Neural cell (in vitro differentiated cells): ENCODE measurements at regions not wholly inside any gene's neighbourhood (a gene's known extent, or its start where the extent isn't known, plus 50 kb on each side); places are given as distances from the start of the nearest gene placed in this dataset.

Experiments
- H2AFZ ChIP-seq: fragments of 200-600, 300-800 bp; sonication (generic), shearing (Covaris generic); 2 replicates; pipeline ENCODE4 v1.6.0; 2014; ENCODE audit warnings: low read depth, mild to moderate bottlenecking, antibody characterized with exemption, low read length, moderate library complexity
- H3F3A ChIP-seq: fragments of 200-600 bp; shearing (Covaris generic); 2 replicates; pipeline ENCODE4 v1.6.1; 2016; ENCODE audit warnings: mild to moderate bottlenecking, moderate library complexity, mixed read lengths, antibody characterized with exemption, low read length; ENCODE audit not compliant: insufficient read depth, poor library complexity, severe bottlenecking
- H3K27ac ChIP-seq: fragments of 200-600, 300-800 bp; sonication (generic), shearing (Covaris generic); 2 replicates; pipeline ENCODE4 v1.5.1; 2014; ENCODE audit warnings: mild to moderate bottlenecking, low read length, moderate library complexity
- H3K27me3 ChIP-seq: fragments of 300-800, 200-600 bp; sonication (generic), shearing (Covaris generic); 2 replicates; pipeline ENCODE4 v1.6.0; 2014; ENCODE audit warnings: mild to moderate bottlenecking, low read depth, low read length, moderate library complexity; ENCODE audit not compliant: insufficient read depth
- H3K36me3 ChIP-seq: fragments of 300-800, 200-600 bp; sonication (generic), shearing (Covaris generic); 2 replicates; pipeline ENCODE4 v1.5.1; 2014; ENCODE audit warnings: mild to moderate bottlenecking, antibody characterized with exemption, low read length, moderate library complexity; ENCODE audit not compliant: insufficient read depth
- H3K4me2 ChIP-seq: fragments of 300-800, 200-600 bp; sonication (generic), shearing (Covaris generic); 2 replicates; pipeline ENCODE4 v1.6.0; 2014; ENCODE audit warnings: mild to moderate bottlenecking, low read length
- H3K4me3 ChIP-seq: fragments of 300-800, 200-600 bp; sonication (generic), shearing (Covaris generic); 2 replicates; pipeline ENCODE4 v1.5.1; 2014; ENCODE audit warnings: mild to moderate bottlenecking, low read length, moderate library complexity
- H3K79me2 ChIP-seq: fragments of 200-600 bp; shearing (Covaris generic); replicated peaks from 2 replicates; pipeline ENCODE4 v1.6.0; 2014; ENCODE audit warnings: mild to moderate bottlenecking, low read length, moderate library complexity; ENCODE audit not compliant: insufficient read depth
- H3K9ac ChIP-seq: fragments of 300-800, 200-600 bp; sonication (generic), shearing (Covaris generic); 2 replicates; pipeline ENCODE4 v1.6.1; 2016; ENCODE audit warnings: mild to moderate bottlenecking, low read length, mixed read lengths
- H3K9me2 ChIP-seq: fragments of 200-600 bp; shearing (Covaris generic); 2 replicates; pipeline ENCODE4 v1.6.1; 2016; ENCODE audit warnings: mild to moderate bottlenecking, low read length, mixed read lengths; ENCODE audit not compliant: insufficient read depth
- H3K9me3 ChIP-seq: fragments of 200-600, 300-800 bp; sonication (generic), shearing (Covaris generic); 2 replicates; pipeline ENCODE4 v1.6.1; 2016; ENCODE audit warnings: mild to moderate bottlenecking, mixed run types, low read length, moderate library complexity, mixed read lengths
- H4K20me1 ChIP-seq: fragments of 200-600 bp; shearing (Covaris generic); 2 replicates; pipeline ENCODE4 v1.6.1; 2016; ENCODE audit warnings: mild to moderate bottlenecking, mixed run types; ENCODE audit not compliant: insufficient read depth
- CTCF ChIP-seq: fragments of 450-650 bp; IDR thresholded peaks from 2 replicates; pipeline ENCODE4 v1.5.1; 2014; ENCODE audit warnings: antibody characterized with exemption, mild to moderate bottlenecking, moderate library complexity; ENCODE audit not compliant: poor library complexity, severe bottlenecking
- EP300 ChIP-seq: fragments of 450-650 bp; conservative IDR thresholded peaks from 2 replicates; pipeline ENCODE4 v1.6.1; 2014; ENCODE audit warnings: antibody characterized with exemption, mild to moderate bottlenecking, moderate library complexity; ENCODE audit not compliant: poor library complexity, severe bottlenecking
- EZH2 ChIP-seq: fragments of 200-600, 300-800 bp; shearing (Covaris generic), sonication (generic); IDR thresholded peaks from 2 replicates; pipeline ENCODE4 v1.6.1; 2014; ENCODE audit warnings: antibody characterized with exemption, low read length, borderline replicate concordance, mild to moderate bottlenecking; ENCODE audit not compliant: insufficient read depth, poor library complexity, severe bottlenecking
- MXI1 ChIP-seq: fragments of 450-650 bp; conservative IDR thresholded peaks from 2 replicates; pipeline ENCODE4 v1.6.1; 2014; ENCODE audit warnings: antibody characterized with exemption, mild to moderate bottlenecking; ENCODE audit not compliant: poor library complexity, severe bottlenecking
- POLR2AphosphoS5 ChIP-seq: IDR thresholded peaks from 2 replicates; pipeline ENCODE4 v1.6.1; 2012
- RAD21 ChIP-seq: fragments of 450-650 bp; conservative IDR thresholded peaks from 2 replicates; pipeline ENCODE4 v1.6.1; 2014; ENCODE audit warnings: antibody characterized with exemption, mild to moderate bottlenecking, moderate library complexity
- REST ChIP-seq: IDR thresholded peaks from 2 replicates; pipeline ENCODE4 v1.6.1; 2012; ENCODE audit warnings: borderline replicate concordance
- SMC3 ChIP-seq: fragments of 450-650 bp; conservative IDR thresholded peaks from 2 replicates; pipeline ENCODE4 v1.6.1; 2014; ENCODE audit warnings: antibody characterized with exemption, mild to moderate bottlenecking, moderate library complexity; ENCODE audit not compliant: poor library complexity
- TAF1 ChIP-seq: IDR thresholded peaks from 2 replicates; pipeline ENCODE4 v1.6.1; 2012; ENCODE audit warnings: low read depth

GRCh38 chr3:176755977-176756376, 441.3 kb downstream of the TBL1XR1 start:
- Histone ChIP-seq H3K27me3 (no peaks in the 10 kb centered on the region), H3K79me2 (no peaks in the 10 kb centered on the region), H3F3A (no peaks in the 10 kb centered on the region), H3K4me2 (no peak overlapping the region), H3K9me2 (no peaks in the 10 kb centered on the region), H4K20me1 (no peaks in the 10 kb centered on the region), H3K9ac (no peak overlapping the region), H3K27ac (no peak overlapping the region), H2AFZ (no peak overlapping the region), H3K9me3 (no peaks in the 10 kb centered on the region), H3K36me3 (no peaks in the 10 kb centered on the region), H3K4me3 (no peak overlapping the region)
- TF ChIP-seq EZH2 (no peak), SMC3 (no peak)

- Histone ChIP-seq H3K9ac (no peak overlapping the region), H3K9me2 (no peaks in the 10 kb centered on the region), H3K9me3 (no peaks in the 10 kb centered on the region), H3K79me2 (no peaks in the 10 kb centered on the region), H3K36me3 (no peaks in the 10 kb centered on the region), H4K20me1 (no peaks in the 10 kb centered on the region), H3K27ac (no peak overlapping the region), H3F3A (no peaks in the 10 kb centered on the region), H3K4me2 (no peak overlapping the region), H3K27me3 (no peaks in the 10 kb centered on the region), H3K4me3 (no peak overlapping the region), H2AFZ (no peak overlapping the region)
- no peak for TF ChIP-seq RAD21
- TF ChIP-seq MXI1: no peak
- TF ChIP-seq POLR2AphosphoS5: no peak
- TF ChIP-seq EZH2: no peak
- TF ChIP-seq EP300: no peak
- TF ChIP-seq TAF1: no peak
- TF ChIP-seq REST: no peak
- no peak for TF ChIP-seq CTCF
- no peak for TF ChIP-seq SMC3
These were observed 441.7 kb downstream of the TBL1XR1 start for GRCh38 chr3:176755552-176755951.

GRCh38 chr3:176741664-176742047, 455.6 kb downstream of the TBL1XR1 start:
- no peak overlapping the region for H3K27ac ChIP-seq
- no peak overlapping the region for H3K4me2 ChIP-seq
- H3K4me3 ChIP-seq: no peak overlapping the region
- no peaks in the 10 kb centered on the region for H3K79me2 ChIP-seq
- H4K20me1 ChIP-seq: no peaks in the 10 kb centered on the region
- H3K9ac ChIP-seq: no peak overlapping the region
- H2AFZ ChIP-seq: no peak overlapping the region
- H3K27me3 ChIP-seq: no peaks in the 10 kb centered on the region
- H3F3A ChIP-seq: no peaks in the 10 kb centered on the region
- no peaks in the 10 kb centered on the region for H3K9me3 ChIP-seq
- H3K36me3 ChIP-seq: no peaks in the 10 kb centered on the region
- TF ChIP-seq CTCF: no peak
- no peak for TF ChIP-seq EZH2
- TF ChIP-seq RAD21: no peak
- TF ChIP-seq MXI1: no peak
- TF ChIP-seq EP300: no peak
- no peak for TF ChIP-seq TAF1
- TF ChIP-seq REST: no peak
- TF ChIP-seq SMC3: no peak
- no peak for TF ChIP-seq POLR2AphosphoS5
- no peaks in the 10 kb centered on the region for H3K9me2 ChIP-seq
